Retinal pigment epithelial cell (primary cell): ENCODE measurements at regions not wholly inside any gene's neighbourhood (a gene's known extent, or its start where the extent isn't known, plus 50 kb on each side); places are given as distances from the start of the nearest gene placed in this dataset.

Experiments
- DNase-seq: peaks from one replicate; pipeline ENCODE4 v3.0.0-alpha.2; 2010; ENCODE audit warnings: low read depth
- H3K4me3 ChIP-seq: 2 replicates; pipeline ENCODE4 v1.5.1; 2011; ENCODE audit warnings: mild to moderate bottlenecking, low read length, control low read depth, moderate library complexity
- TF ChIP-seq, protein P1 (sequence below): conservative IDR thresholded peaks from 2 replicates; pipeline ENCODE4 v1.5.1; 2011; ENCODE audit warnings: low read depth, low read length, control low read depth, inconsistent platforms

DNA sequence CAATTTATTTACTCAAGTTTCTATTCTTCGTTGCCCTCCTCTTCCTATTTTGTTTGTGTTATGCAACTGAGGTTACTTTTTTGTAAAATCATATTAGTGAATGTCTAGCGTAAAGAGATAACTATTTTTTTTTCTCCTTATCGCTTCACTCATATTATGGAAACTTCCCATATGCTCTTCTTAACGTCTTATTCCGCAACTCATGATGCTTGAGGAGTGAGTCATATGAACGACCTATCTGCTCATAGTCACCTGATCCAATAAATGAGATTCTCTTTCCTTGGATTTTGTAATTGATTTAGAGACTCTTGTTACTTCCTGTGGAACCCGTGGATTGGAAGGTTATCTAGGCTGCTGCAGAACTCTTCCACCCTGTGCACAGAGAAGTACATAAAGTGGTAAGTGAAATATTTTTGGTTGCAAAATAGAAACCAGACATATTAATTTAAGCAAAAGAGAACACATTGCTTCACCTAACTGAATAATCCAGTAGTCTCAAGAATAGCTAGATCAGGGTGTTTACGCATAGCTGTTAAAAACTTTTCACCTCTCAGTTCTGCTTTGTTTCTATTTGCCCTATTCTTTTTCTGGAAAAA is 719.3 kb upstream of the SGO1 start:
- DNase-seq: no peak
- H3K4me3 ChIP-seq: no peak overlapping the region
- TF ChIP-seq, protein P1, sequence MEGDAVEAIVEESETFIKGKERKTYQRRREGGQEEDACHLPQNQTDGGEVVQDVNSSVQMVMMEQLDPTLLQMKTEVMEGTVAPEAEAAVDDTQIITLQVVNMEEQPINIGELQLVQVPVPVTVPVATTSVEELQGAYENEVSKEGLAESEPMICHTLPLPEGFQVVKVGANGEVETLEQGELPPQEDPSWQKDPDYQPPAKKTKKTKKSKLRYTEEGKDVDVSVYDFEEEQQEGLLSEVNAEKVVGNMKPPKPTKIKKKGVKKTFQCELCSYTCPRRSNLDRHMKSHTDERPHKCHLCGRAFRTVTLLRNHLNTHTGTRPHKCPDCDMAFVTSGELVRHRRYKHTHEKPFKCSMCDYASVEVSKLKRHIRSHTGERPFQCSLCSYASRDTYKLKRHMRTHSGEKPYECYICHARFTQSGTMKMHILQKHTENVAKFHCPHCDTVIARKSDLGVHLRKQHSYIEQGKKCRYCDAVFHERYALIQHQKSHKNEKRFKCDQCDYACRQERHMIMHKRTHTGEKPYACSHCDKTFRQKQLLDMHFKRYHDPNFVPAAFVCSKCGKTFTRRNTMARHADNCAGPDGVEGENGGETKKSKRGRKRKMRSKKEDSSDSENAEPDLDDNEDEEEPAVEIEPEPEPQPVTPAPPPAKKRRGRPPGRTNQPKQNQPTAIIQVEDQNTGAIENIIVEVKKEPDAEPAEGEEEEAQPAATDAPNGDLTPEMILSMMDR: no peak

GRCh38 chr3:20904671-20905070 is 718.7 kb upstream of the SGO1 start:
- TF ChIP-seq, protein P1: no peak
- no peak overlapping the region for H3K4me3 ChIP-seq
- no peak for DNase-seq

DNA sequence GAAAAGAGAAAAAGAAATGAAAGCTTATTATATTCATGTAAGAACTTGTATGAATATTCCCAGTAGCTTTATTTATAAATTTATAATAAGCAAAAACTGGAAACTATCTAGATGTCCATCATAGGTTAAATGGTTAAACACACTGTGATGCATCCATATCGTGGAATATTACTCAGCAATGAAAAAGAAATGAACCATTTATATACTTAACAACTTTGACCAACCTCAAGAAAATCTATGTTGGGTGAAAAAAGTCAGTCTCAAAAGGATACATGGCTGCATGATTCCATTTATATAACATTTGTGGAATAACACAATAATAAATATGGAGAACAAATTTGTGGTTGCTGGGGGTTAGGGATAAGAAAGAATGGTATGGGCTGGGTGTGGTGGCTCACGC is 713.0 kb upstream of the SGO1 start:
- TF ChIP-seq, protein P1: no peak
- H3K4me3 ChIP-seq: no peak overlapping the region
- DNase-seq: no peak

GRCh38 chr3:20890111-20890519 is 704.1 kb upstream of the SGO1 start:
- DNase-seq: no peak
- H3K4me3 ChIP-seq: no peak overlapping the region
- TF ChIP-seq, protein P1: no peak

DNA sequence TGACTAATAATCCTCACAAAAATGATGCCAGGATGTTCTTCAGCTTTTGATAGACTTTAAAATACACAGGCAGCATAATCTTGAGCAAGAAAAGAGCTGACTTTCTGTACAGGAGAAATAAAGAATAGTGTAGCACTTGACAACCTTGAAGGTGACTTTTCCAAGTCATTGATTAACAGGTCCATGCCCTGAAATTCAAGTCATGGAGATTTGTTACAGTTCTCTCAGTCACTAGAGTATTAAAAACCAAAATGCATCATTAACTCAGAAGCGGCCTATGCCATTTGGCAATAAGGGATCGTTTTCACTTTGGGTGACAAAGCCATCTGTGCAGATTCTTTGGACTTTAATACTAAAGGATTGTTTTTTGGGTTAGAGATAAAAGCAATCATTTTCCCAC is 692.7 kb upstream of the SGO1 start:
- TF ChIP-seq, protein P1: no peak
- DNase-seq: no peak
- no peak overlapping the region for H3K4me3 ChIP-seq

DNA sequence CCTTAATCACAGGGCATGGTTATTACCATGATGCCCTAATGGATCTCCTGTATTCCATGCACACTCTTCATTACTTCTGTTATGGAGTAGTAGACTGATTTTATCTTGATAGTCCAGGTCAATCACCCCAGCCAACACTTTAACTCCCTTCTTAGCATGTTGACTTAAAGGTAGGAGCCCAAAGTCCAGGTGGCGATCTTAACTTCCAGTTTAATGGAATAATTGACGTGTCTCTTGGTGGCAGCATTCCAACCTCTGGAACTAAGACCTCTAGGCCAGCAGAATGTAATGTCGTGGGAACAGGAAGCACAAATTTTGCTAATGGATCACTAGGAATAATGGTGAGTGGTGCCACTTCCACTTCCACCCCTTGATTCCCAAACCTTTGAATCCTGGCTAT is 687.2 kb upstream of the SGO1 start:
- TF ChIP-seq, protein P1: no peak

DNA sequence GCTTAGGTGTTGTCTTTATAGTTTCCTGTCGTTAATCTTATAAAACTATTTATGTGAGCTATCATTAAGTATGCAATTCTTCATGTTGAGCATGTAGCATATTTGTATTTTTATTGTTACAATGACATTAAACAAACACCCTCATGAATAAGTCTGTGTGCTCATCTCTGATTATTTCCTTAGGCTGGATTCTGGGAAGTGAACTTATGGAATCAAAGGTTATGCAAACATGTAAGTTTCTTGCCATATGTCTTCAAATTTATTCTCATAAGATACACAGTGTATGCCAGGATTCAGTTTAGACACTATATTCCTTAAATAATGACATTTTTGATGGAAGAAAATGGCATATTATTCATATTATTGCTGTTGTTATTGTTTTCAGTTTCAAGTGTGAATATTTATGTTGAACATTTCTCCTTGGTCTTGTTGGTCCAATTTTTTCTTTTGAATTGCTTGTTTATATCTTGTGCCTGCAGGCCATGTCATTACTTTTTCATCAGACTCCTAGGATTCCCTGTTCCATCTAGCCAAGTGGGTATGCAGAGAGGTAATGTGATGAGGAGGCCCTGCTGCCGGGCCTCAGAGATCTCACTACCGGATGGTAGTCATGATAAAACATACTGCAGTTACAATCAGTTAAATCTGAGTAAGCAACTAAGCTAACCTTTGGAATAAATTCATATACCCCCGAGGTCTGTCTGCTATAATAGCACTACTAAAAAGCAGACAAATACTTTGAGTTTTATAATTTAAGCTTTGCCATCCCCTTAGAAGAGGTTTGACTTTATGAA is 684.3 kb upstream of the SGO1 start:
- TF ChIP-seq, protein P1: no peak
- DNase-seq: no peak
- H3K4me3 ChIP-seq: no peak overlapping the region

More for the DNA sequence above, 687.2 kb upstream of the SGO1 start:
- no peak overlapping the region for H3K4me3 ChIP-seq
- DNase-seq: no peak
